HL-60 (cell line): ENCODE measurements at regions not wholly inside any gene's neighbourhood (a gene's known extent, or its start where the extent isn't known, plus 50 kb on each side); places are given as distances from the start of the nearest gene placed in this dataset.

Source experiments
- POLR2AphosphoS5 ChIP-seq: IDR thresholded peaks from 2 replicates; pipeline ENCODE4 v1.6.1; 2012; ENCODE audit warnings: low read depth
- TF ChIP-seq, protein P1 (sequence below): IDR thresholded peaks from one replicate; pipeline ENCODE4 v1.5.1; 2011; ENCODE audit warnings: low read length, control low read depth, inconsistent platforms; ENCODE audit not compliant: insufficient read depth

DNA sequence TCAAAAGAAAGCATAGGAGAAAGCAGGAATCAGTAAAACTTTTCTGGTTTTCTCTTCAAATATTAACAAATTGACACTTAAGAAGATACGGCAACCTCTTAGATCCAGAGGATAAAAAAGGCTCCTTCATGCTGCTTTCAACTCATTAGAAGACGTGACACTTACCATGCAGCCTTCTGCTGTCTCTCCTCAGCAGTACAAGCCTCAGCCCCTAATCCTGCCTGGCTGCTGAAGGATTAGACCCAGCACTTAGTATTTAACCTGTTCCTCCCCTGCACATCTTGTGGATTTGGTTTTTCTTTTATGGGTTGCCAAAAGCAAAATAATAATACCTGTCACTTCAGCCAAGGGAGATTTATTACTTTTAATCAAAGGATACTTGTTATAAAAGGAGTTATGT, 108.4 kb downstream of the LYZL1 start:
- TF ChIP-seq, protein P1, sequence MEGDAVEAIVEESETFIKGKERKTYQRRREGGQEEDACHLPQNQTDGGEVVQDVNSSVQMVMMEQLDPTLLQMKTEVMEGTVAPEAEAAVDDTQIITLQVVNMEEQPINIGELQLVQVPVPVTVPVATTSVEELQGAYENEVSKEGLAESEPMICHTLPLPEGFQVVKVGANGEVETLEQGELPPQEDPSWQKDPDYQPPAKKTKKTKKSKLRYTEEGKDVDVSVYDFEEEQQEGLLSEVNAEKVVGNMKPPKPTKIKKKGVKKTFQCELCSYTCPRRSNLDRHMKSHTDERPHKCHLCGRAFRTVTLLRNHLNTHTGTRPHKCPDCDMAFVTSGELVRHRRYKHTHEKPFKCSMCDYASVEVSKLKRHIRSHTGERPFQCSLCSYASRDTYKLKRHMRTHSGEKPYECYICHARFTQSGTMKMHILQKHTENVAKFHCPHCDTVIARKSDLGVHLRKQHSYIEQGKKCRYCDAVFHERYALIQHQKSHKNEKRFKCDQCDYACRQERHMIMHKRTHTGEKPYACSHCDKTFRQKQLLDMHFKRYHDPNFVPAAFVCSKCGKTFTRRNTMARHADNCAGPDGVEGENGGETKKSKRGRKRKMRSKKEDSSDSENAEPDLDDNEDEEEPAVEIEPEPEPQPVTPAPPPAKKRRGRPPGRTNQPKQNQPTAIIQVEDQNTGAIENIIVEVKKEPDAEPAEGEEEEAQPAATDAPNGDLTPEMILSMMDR: no peak
- TF ChIP-seq POLR2AphosphoS5: no peak
